ENCODE measurements at regions not wholly inside any gene's neighbourhood (a gene's known extent, or its start where the extent isn't known, plus 50 kb on each side); places are given as distances from the start of the nearest gene placed in this dataset.

DNA sequence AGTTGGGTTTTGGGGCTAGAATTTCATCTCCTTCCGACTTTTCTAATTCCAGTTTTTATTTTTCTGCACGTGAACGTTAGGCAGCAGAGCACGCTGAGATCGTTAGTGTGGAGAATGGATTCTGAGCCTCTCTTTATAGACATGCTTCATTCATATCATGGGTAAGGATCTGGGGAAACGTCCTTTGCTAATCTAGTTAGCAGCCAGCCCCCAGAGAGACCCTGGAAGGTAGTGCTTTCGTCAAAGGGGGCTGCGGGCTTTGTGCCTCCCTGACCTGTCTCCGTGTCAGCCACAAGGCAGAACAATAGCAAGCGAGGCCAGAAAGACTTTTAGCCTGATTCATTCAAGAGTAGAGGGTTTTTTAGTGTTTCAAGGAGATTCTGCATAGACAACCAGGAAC, 196.3 kb upstream of the KLF6 start:
- no peak for FAIRE-seq
- H3K27me3 ChIP-seq, result no peaks in the 10 kb centered on the region
- no peak overlapping the region for H3K27ac ChIP-seq
- no peaks in the 10 kb centered on the region for H3K4me1 ChIP-seq
- TF ChIP-seq CTCF (IDR thresholded peaks at IDR 0.05), result no peak
- H3K36me3 ChIP-seq, result no peaks in the 10 kb centered on the region
- 60 to 74% methylated on average over 10 of the region's 10 CpGs for WGBS, 2 donors
- intact Hi-C loops (cut with DNase I), result no loop called here
- no peaks in the 10 kb centered on the region for H3K9me3 ChIP-seq
- no peak for DNase-seq
- ATAC-seq, result no peak
- H3K4me3 ChIP-seq, result no peak overlapping the region

DNA sequence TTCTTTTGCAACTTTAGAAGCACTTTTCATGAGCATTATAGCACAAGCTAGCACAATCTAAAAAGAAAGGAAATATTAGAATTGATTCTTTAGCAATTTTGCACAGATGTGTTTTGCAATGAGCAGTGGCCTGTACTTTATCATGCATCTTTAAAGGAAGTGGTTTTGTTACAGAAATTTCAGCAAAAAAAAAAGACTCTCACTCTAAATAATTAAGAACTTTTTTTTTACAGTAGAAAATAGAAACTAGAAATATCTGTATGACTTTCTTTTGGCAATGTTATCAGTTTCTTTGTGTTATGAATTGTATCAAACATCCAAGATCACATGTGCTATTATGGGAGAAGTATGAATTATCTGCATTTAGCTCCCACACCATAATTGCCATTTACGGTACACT, 195.7 kb upstream of the KLF6 start:
- Histone ChIP-seq H3K4me1 (no peaks in the 10 kb centered on the region), H3K4me3 (no peak overlapping the region), H3K9me3 (no peaks in the 10 kb centered on the region), H3K27ac (no peak overlapping the region), H3K36me3 (no peaks in the 10 kb centered on the region), H3K27me3 (no peaks in the 10 kb centered on the region)
- 78 to 90% methylated on average over 1 of the region's 1 CpG for WGBS, 2 donors
- no peak for TF ChIP-seq CTCF (IDR thresholded peaks at IDR 0.05)
- ATAC-seq (no peak), FAIRE-seq (no peak), DNase-seq (no peak)
- intact Hi-C loops (cut with DNase I), result no loop called here

DNA sequence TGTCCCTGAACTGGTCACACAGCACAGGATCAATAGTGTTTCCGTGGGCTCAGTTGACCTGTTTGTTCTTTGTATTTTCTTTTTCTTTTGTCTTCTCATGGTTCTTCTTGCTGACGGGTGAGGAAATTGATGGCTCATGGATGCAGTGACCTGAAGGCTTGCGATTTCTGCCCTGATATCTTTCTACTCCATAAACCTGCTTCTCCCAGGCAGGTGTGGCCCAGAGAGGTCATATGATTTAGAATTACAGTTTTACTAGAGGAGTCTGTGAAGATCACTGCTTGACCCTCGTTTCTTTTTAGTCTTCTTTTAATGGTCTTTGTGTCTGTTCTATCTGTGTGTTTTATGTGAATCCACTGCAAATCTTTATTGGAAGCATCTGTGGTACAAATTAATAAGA, 195.1 kb upstream of the KLF6 start:
- no peak for DNase-seq
- Histone ChIP-seq H3K27ac (no peak overlapping the region), H3K27me3 (no peaks in the 10 kb centered on the region), H3K4me1 (no peaks in the 10 kb centered on the region), H3K36me3 (no peaks in the 10 kb centered on the region), H3K9me3 (no peaks in the 10 kb centered on the region), H3K4me3 (no peak overlapping the region)
- TF ChIP-seq CTCF (IDR thresholded peaks at IDR 0.05), result no peak
- no peak for ATAC-seq
- intact Hi-C loops (cut with DNase I), result no loop called here
- WGBS, 2 donors, result 42 to 49% methylated on average over 4 of the region's 4 CpGs
- no peak for FAIRE-seq

GRCh38 chr10:3978761-3979160, 193.8 kb upstream of the KLF6 start:
- H3K36me3 ChIP-seq, result no peaks in the 10 kb centered on the region
- intact Hi-C loops (cut with DNase I), result no loop called here
- no peak for ATAC-seq
- no peaks in the 10 kb centered on the region for H3K4me1 ChIP-seq
- no peak overlapping the region for H3K4me3 ChIP-seq
- FAIRE-seq, result no peak
- no peak for TF ChIP-seq CTCF (IDR thresholded peaks at IDR 0.05)
- H3K9me3 ChIP-seq, result no peaks in the 10 kb centered on the region
- WGBS, 2 donors, result 68 to 77% methylated on average over 4 of the region's 4 CpGs
- H3K27ac ChIP-seq, result no peak overlapping the region
- no peak for DNase-seq
- H3K27me3 ChIP-seq, result no peaks in the 10 kb centered on the region

DNA sequence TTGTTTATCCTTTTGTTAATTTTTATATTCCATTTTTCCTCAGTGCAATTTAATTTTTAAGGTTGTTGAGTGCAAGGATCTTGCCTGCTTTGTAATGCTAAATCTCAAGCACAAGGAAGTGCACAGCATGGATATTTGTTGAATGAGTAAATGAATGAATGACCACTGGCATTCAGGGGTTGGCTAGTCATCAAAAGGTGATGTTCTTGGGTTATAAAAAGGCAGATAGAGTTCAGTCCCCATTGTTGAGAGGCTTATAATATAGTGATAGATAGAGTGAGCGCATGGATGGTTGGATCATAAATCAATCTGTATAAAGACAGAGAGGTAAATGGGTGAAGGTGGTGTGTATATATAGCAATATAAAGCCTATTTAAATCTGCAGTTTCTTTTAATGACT, 193.2 kb upstream of the KLF6 start:
- no peaks in the 10 kb centered on the region for H3K27me3 ChIP-seq
- FAIRE-seq, result no peak
- no peak for DNase-seq
- no peak overlapping the region for H3K4me3 ChIP-seq
- intact Hi-C loops (cut with DNase I), result no loop called here
- no peak for TF ChIP-seq CTCF (IDR thresholded peaks at IDR 0.05)
- H3K36me3 ChIP-seq, result no peaks in the 10 kb centered on the region
- H3K9me3 ChIP-seq, result no peaks in the 10 kb centered on the region
- no peak overlapping the region for H3K27ac ChIP-seq
- no peak for ATAC-seq
- WGBS, 2 donors, result 88 to 97% methylated on average over 1 of the region's 1 CpG
- H3K4me1 ChIP-seq, result no peaks in the 10 kb centered on the region

All from pancreas (tissue), 10 donors.